MCF 10A (cell line): ENCODE measurements at regions not wholly inside any gene's neighbourhood (a gene's known extent, or its start where the extent isn't known, plus 50 kb on each side); places are given as distances from the start of the nearest gene placed in this dataset.

Experiments used
- BruUV-seq: library from RNA; stranded (reverse); fragments of 400-500 nt; replicated peaks from 2 replicates; lab custom pipeline; 2021; lab: Mats Ljungman, UMichigan
- CTCF ChIA-PET: fragments of 300-600 bp; sonication (Branson Sonifier 250); formaldehyde crosslinking; extraction: SDS; loops from one replicate; lab custom pipeline; 2021; ENCODE audit warnings: antibody characterized with exemption, inconsistent platforms; lab: Yijun Ruan, JAX
- POLR2A ChIA-PET: fragments of 300-600, 350-650 bp; sonication (Branson Sonifier 250); formaldehyde crosslinking; extraction: SDS; loops from one replicate; lab custom pipeline; 2020; ENCODE audit warnings: antibody characterized with exemption, inconsistent platforms; lab: Yijun Ruan, JAX
- DNase-seq: peaks from one replicate; pipeline ENCODE4 v3.0.0-alpha.2; 2018; ENCODE audit not compliant: unreplicated experiment
- H3K27ac Mint-ChIP-seq: one replicate; pipeline ENCODE4 v1.8.0; 2022; ENCODE audit warnings: mild to moderate bottlenecking, low read depth, mixed read lengths; ENCODE audit not compliant: unreplicated experiment
- H3K27me3 Mint-ChIP-seq: one replicate; pipeline ENCODE4 v1.8.0; 2022; ENCODE audit warnings: mixed read lengths; ENCODE audit not compliant: insufficient read depth, unreplicated experiment
- H3K36me3 Mint-ChIP-seq: one replicate; pipeline ENCODE4 v1.8.0; 2022; ENCODE audit warnings: mild to moderate bottlenecking, moderate library complexity, mixed read lengths; ENCODE audit not compliant: insufficient read depth, unreplicated experiment
- H3K4me1 Mint-ChIP-seq: one replicate; pipeline ENCODE4 v1.8.0; 2022; ENCODE audit warnings: mixed read lengths; ENCODE audit not compliant: insufficient read depth, unreplicated experiment
- H3K4me3 Mint-ChIP-seq: one replicate; pipeline ENCODE4 v1.8.0; 2022; ENCODE audit warnings: mild to moderate bottlenecking, moderate library complexity, mixed read lengths; ENCODE audit not compliant: unreplicated experiment
- H3K9me3 Mint-ChIP-seq: one replicate; pipeline ENCODE4 v1.8.0; 2022; ENCODE audit warnings: mixed read lengths; ENCODE audit not compliant: unreplicated experiment
- intact Hi-C: fragments of 100-400 bp; cut with micrococcal nuclease; formaldehyde crosslinking; loops from 2 replicates; pipeline ENCODE4 v1.14.1; 2022
- TF ChIP-seq, protein P1 (sequence below): fragments of 200-600 bp; IDR thresholded peaks from one replicate; pipeline ENCODE4 v1.8.0; 2022; ENCODE audit warnings: antibody characterized with exemption, mild to moderate bottlenecking; ENCODE audit not compliant: unreplicated experiment

DNA sequence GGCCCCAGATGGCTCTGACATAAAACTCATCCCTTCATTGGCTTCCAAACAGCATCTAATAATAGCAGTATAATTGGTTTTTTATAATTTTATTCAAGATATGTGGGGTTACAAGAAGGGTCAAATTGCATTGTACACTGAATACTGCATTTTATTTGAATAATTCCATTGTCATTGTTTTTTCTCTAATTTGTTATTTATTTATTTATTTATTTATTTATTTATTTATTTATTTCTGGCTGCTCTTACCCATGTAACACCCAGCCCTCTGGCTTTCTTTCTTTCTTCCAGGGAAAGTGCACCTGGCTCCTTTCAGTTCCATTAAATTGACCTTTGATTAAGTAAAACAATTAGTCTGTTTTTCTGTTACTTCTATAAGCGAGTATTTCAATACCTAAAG lies 210.1 kb downstream of the CDH9 start:
- Mint-ChIP-seq H3K9me3 (no peaks in the 10 kb centered on the region), H3K36me3 (no peaks in the 10 kb centered on the region), H3K4me1 (no peaks in the 10 kb centered on the region), H3K4me3 (no peak overlapping the region), H3K27ac (no peak overlapping the region), H3K27me3 (no peaks in the 10 kb centered on the region)
- intact Hi-C loops: no loop called here
- TF ChIP-seq, protein P1, sequence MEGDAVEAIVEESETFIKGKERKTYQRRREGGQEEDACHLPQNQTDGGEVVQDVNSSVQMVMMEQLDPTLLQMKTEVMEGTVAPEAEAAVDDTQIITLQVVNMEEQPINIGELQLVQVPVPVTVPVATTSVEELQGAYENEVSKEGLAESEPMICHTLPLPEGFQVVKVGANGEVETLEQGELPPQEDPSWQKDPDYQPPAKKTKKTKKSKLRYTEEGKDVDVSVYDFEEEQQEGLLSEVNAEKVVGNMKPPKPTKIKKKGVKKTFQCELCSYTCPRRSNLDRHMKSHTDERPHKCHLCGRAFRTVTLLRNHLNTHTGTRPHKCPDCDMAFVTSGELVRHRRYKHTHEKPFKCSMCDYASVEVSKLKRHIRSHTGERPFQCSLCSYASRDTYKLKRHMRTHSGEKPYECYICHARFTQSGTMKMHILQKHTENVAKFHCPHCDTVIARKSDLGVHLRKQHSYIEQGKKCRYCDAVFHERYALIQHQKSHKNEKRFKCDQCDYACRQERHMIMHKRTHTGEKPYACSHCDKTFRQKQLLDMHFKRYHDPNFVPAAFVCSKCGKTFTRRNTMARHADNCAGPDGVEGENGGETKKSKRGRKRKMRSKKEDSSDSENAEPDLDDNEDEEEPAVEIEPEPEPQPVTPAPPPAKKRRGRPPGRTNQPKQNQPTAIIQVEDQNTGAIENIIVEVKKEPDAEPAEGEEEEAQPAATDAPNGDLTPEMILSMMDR: no peak
- CTCF ChIA-PET: no interaction called here
- no peak for DNase-seq
- no TSS peak for BruUV-seq
- POLR2A ChIA-PET: no interaction called here

DNA sequence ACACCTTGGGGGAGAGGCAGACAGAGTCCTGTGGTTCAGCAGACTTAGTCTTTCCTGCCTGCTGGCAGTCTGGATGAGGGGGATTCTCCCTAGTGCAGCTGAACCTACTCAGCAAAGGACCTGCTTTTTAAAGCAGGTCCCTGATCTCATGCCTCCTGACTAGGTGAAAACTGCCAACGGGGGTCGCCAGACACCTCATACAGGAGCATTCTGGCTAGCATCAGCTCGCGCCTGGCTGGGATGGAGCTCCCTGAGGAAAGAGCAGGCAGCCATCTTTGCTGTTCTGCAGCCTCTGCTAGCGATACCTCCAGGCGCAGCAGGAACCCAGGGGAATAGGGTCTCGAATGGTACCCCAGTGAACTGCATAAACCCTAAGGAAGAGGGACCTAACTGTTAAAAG lies 225.2 kb downstream of the CDH9 start:
- TF ChIP-seq, protein P1: no peak
- intact Hi-C loops: no loop called here
- no TSS peak for BruUV-seq
- no peak for DNase-seq
- H3K36me3 Mint-ChIP-seq: no peaks in the 10 kb centered on the region
- H3K9me3 Mint-ChIP-seq: peaks cover 29% of the 10 kb centered on the region
- POLR2A ChIA-PET: no interaction called here
- no peak overlapping the region for H3K27ac Mint-ChIP-seq
- no peaks in the 10 kb centered on the region for H3K27me3 Mint-ChIP-seq
- no peaks in the 10 kb centered on the region for H3K4me1 Mint-ChIP-seq
- CTCF ChIA-PET: no interaction called here
- H3K4me3 Mint-ChIP-seq: no peak overlapping the region

GRCh38 chr5:26812714-26813113 lies 225.7 kb downstream of the CDH9 start:
- Mint-ChIP-seq H3K27ac (no peak overlapping the region), H3K9me3 (peaks cover 29% of the 10 kb centered on the region), H3K4me3 (no peak overlapping the region), H3K27me3 (no peaks in the 10 kb centered on the region), H3K4me1 (no peaks in the 10 kb centered on the region), H3K36me3 (no peaks in the 10 kb centered on the region)
- DNase-seq: no peak
- CTCF ChIA-PET: no interaction called here
- intact Hi-C loops: no loop called here
- POLR2A ChIA-PET: no interaction called here
- no TSS peak for BruUV-seq
- TF ChIP-seq, protein P1: no peak

- Mint-ChIP-seq H3K9me3 (peaks cover 15% of the 10 kb centered on the region), H3K36me3 (no peaks in the 10 kb centered on the region), H3K4me1 (no peaks in the 10 kb centered on the region), H3K27ac (no peak overlapping the region), H3K27me3 (no peaks in the 10 kb centered on the region), H3K4me3 (no peak overlapping the region)
- intact Hi-C loops: no loop called here
- TF ChIP-seq, protein P1: no peak
- no peak for DNase-seq
- POLR2A ChIA-PET: no interaction called here
- CTCF ChIA-PET: no interaction called here
- no TSS peak for BruUV-seq
Observed at GRCh38 chr5:26807231-26808199, 230.9 kb downstream of the CDH9 start.
